ENCODE measurements at regions not wholly inside any gene's neighbourhood (a gene's known extent, or its start where the extent isn't known, plus 50 kb on each side); places are given as distances from the start of the nearest gene placed in this dataset.

GRCh38 chr13:67769063-67769986, 539.2 kb upstream of the PCDH9 start:
- no peak for DNase-seq
- H3K27me3 ChIP-seq (ENCODE audit: control insufficient read depth in 3 of 3, insufficient read depth in 3 of 3, low read length in 3 of 3), result no peaks in the 10 kb centered on the region
- no peak overlapping the region for H3K4me3 ChIP-seq (ENCODE audit: low read depth in 1 of 3, low read length in 3 of 3)
- FAIRE-seq, result no peak
- no peaks in the 10 kb centered on the region for H3K36me3 ChIP-seq (ENCODE audit: control insufficient read depth in 3 of 3, insufficient read depth in 2 of 3, low read depth in 1 of 3, low read length in 3 of 3)
- 94 to 95% (median 94%) methylated on average over 30 of the region's 30 CpGs for WGBS, 3 donors
- no peak overlapping the region for H3K27ac ChIP-seq (ENCODE audit: low read depth in 1 of 3, low read length in 2 of 3)
- H3K9me3 ChIP-seq (ENCODE audit: control insufficient read depth in 2 of 2, insufficient read depth in 1 of 2, low read depth in 1 of 2, low read length in 1 of 2), result peaks cover 0 to 8% of the 10 kb centered on the region in 2 donors
- no peaks in the 10 kb centered on the region for H3K4me1 ChIP-seq (ENCODE audit: control insufficient read depth in 3 of 3, insufficient read depth in 2 of 3, low read depth in 1 of 3, low read length in 2 of 3)

- H3K4me1 ChIP-seq (ENCODE audit: control insufficient read depth in 3 of 3, insufficient read depth in 2 of 3, low read depth in 1 of 3, low read length in 2 of 3), result no peaks in the 10 kb centered on the region
- 55 to 74% (median 57%) methylated on average over 3 of the region's 3 CpGs for WGBS, 3 donors
- H3K27ac ChIP-seq (ENCODE audit: low read depth in 1 of 3, low read length in 2 of 3), result no peak overlapping the region
- no peaks in the 10 kb centered on the region for H3K36me3 ChIP-seq (ENCODE audit: control insufficient read depth in 3 of 3, insufficient read depth in 2 of 3, low read depth in 1 of 3, low read length in 3 of 3)
- FAIRE-seq, result no peak
- no peaks in the 10 kb centered on the region for H3K9me3 ChIP-seq (ENCODE audit: control insufficient read depth in 2 of 2, insufficient read depth in 1 of 2, low read depth in 1 of 2, low read length in 1 of 2)
- H3K4me3 ChIP-seq (ENCODE audit: low read depth in 1 of 3, low read length in 3 of 3), result no peak overlapping the region
- no peak for DNase-seq
- no peaks in the 10 kb centered on the region for H3K27me3 ChIP-seq (ENCODE audit: control insufficient read depth in 3 of 3, insufficient read depth in 3 of 3, low read length in 3 of 3)
These were observed 533.8 kb upstream of the PCDH9 start for GRCh38 chr13:67763984-67764383.

DNA sequence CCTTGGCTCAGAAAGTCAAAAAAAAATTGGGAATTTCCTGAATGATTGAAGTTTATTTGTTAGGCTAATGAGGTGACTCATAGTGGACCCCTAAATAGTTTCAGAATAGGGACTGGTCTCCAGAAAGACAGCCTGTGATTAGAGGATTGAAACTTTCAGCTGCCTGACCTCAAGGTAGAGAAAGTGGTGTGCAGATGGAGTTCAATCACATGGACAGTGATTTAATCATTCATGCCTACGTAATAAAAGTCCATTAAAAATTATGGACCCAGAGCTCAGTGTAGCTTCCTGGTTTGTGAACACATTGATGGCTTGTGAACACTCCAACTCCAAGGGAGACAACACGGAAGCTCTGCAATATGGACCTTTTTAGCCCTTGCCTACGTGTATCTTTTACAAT, 533.2 kb upstream of the PCDH9 start:
- Histone ChIP-seq H3K36me3 (ENCODE audit: control insufficient read depth in 3 of 3, insufficient read depth in 2 of 3, low read depth in 1 of 3, low read length in 3 of 3) (no peaks in the 10 kb centered on the region), H3K4me3 (ENCODE audit: low read depth in 1 of 3, low read length in 3 of 3) (no peak overlapping the region), H3K27me3 (ENCODE audit: control insufficient read depth in 3 of 3, insufficient read depth in 3 of 3, low read length in 3 of 3) (no peaks in the 10 kb centered on the region), H3K27ac (ENCODE audit: low read depth in 1 of 3, low read length in 2 of 3) (no peak overlapping the region), H3K4me1 (ENCODE audit: control insufficient read depth in 3 of 3, insufficient read depth in 2 of 3, low read depth in 1 of 3, low read length in 2 of 3) (no peaks in the 10 kb centered on the region), H3K9me3 (ENCODE audit: control insufficient read depth in 2 of 2, insufficient read depth in 1 of 2, low read depth in 1 of 2, low read length in 1 of 2) (no peaks in the 10 kb centered on the region)
- FAIRE-seq (no peak), DNase-seq (no peak)
- WGBS, 3 donors, result 62 to 83% (median 69%) methylated on average over 3 of the region's 3 CpGs

DNA sequence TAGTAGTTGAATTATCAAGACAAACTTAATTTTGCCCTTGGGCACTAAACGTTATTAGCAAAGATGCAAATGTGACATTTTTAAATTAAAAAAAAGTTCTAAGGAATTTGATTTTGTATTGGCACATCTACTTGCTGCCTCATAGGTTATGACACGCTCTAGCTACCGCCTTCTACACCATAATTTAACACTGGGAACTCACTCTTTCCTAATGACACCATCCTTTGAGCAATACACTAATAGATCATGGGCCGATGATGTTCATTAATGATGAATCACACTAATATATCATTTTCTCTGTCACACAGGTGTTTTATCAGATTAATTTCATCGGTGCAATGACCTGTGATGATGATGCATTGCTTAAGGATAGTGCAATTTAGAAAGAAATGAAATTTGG, 528.8 kb upstream of the PCDH9 start:
- Histone ChIP-seq H3K4me1 (ENCODE audit: control insufficient read depth in 3 of 3, insufficient read depth in 2 of 3, low read depth in 1 of 3, low read length in 2 of 3) (no peaks in the 10 kb centered on the region), H3K27me3 (ENCODE audit: control insufficient read depth in 3 of 3, insufficient read depth in 3 of 3, low read length in 3 of 3) (no peaks in the 10 kb centered on the region), H3K27ac (ENCODE audit: low read depth in 1 of 3, low read length in 2 of 3) (no peak overlapping the region), H3K9me3 (ENCODE audit: control insufficient read depth in 2 of 2, insufficient read depth in 1 of 2, low read depth in 1 of 2, low read length in 1 of 2) (no peaks in the 10 kb centered on the region), H3K4me3 (ENCODE audit: low read depth in 1 of 3, low read length in 3 of 3) (no peak overlapping the region), H3K36me3 (ENCODE audit: control insufficient read depth in 3 of 3, insufficient read depth in 2 of 3, low read depth in 1 of 3, low read length in 3 of 3) (no peaks in the 10 kb centered on the region)
- 71 to 85% (median 78%) methylated on average over 5 of the region's 5 CpGs for WGBS, 3 donors
- FAIRE-seq (no peak), DNase-seq (no peak)

DNA sequence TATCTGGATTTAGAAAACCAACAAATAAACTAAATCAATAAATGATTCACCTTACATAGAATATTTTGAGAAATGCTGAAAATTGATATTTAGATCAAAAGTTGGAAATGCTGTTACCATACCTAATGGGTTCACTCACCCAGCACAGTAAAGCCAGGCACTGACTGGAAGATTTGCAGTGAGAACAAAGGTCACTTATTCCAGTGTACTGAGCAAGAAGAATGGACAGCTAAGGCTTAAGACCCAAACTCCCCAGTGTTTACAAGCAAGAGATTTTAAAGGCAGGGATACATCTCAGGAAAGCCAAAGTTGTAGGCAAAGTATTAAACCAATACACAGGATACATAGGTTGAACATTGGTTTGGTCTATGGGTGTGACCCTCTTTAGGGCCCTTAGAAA, 523.9 kb upstream of the PCDH9 start:
- Histone ChIP-seq H3K4me1 (ENCODE audit: control insufficient read depth in 3 of 3, insufficient read depth in 2 of 3, low read depth in 1 of 3, low read length in 2 of 3) (no peaks in the 10 kb centered on the region), H3K27ac (ENCODE audit: low read depth in 1 of 3, low read length in 2 of 3) (no peak overlapping the region), H3K27me3 (ENCODE audit: control insufficient read depth in 3 of 3, insufficient read depth in 3 of 3, low read length in 3 of 3) (no peaks in the 10 kb centered on the region), H3K9me3 (ENCODE audit: control insufficient read depth in 2 of 2, insufficient read depth in 1 of 2, low read depth in 1 of 2, low read length in 1 of 2) (no peaks in the 10 kb centered on the region), H3K36me3 (ENCODE audit: control insufficient read depth in 3 of 3, insufficient read depth in 2 of 3, low read depth in 1 of 3, low read length in 3 of 3) (no peaks in the 10 kb centered on the region), H3K4me3 (ENCODE audit: low read depth in 1 of 3, low read length in 3 of 3) (no peak overlapping the region)
- FAIRE-seq (no peak), DNase-seq (no peak)

- WGBS, 3 donors, result 50 to 82% (median 60%) methylated on average over 1 of the region's 1 CpG
- no peak overlapping the region for H3K4me3 ChIP-seq (ENCODE audit: low read depth in 1 of 3, low read length in 3 of 3)
- DNase-seq, result no peak
- H3K27ac ChIP-seq (ENCODE audit: low read depth in 1 of 3, low read length in 2 of 3), result no peak overlapping the region
- no peak for FAIRE-seq
- H3K4me1 ChIP-seq (ENCODE audit: control insufficient read depth in 3 of 3, insufficient read depth in 2 of 3, low read depth in 1 of 3, low read length in 2 of 3), result no peaks in the 10 kb centered on the region
- no peaks in the 10 kb centered on the region for H3K27me3 ChIP-seq (ENCODE audit: control insufficient read depth in 3 of 3, insufficient read depth in 3 of 3, low read length in 3 of 3)
- H3K36me3 ChIP-seq (ENCODE audit: control insufficient read depth in 3 of 3, insufficient read depth in 2 of 3, low read depth in 1 of 3, low read length in 3 of 3), result no peaks in the 10 kb centered on the region
- no peaks in the 10 kb centered on the region for H3K9me3 ChIP-seq (ENCODE audit: control insufficient read depth in 2 of 2, insufficient read depth in 1 of 2, low read depth in 1 of 2, low read length in 1 of 2)
These were observed 522.6 kb upstream of the PCDH9 start for GRCh38 chr13:67752759-67753158.

GRCh38 chr13:67742478-67742877, 512.3 kb upstream of the PCDH9 start:
- Histone ChIP-seq H3K4me1 (ENCODE audit: control insufficient read depth in 3 of 3, insufficient read depth in 2 of 3, low read depth in 1 of 3, low read length in 2 of 3) (no peaks in the 10 kb centered on the region), H3K27me3 (ENCODE audit: control insufficient read depth in 3 of 3, insufficient read depth in 3 of 3, low read length in 3 of 3) (no peaks in the 10 kb centered on the region), H3K27ac (ENCODE audit: low read depth in 1 of 3, low read length in 2 of 3) (no peak overlapping the region), H3K4me3 (ENCODE audit: low read depth in 1 of 3, low read length in 3 of 3) (no peak overlapping the region), H3K36me3 (ENCODE audit: control insufficient read depth in 3 of 3, insufficient read depth in 2 of 3, low read depth in 1 of 3, low read length in 3 of 3) (no peaks in the 10 kb centered on the region), H3K9me3 (ENCODE audit: control insufficient read depth in 2 of 2, insufficient read depth in 1 of 2, low read depth in 1 of 2, low read length in 1 of 2) (no peaks in the 10 kb centered on the region)
- DNase-seq (no peak), FAIRE-seq (no peak)
- WGBS, 3 donors, result 14 to 39% (median 33%) methylated on average over 2 of the region's 2 CpGs

DNA sequence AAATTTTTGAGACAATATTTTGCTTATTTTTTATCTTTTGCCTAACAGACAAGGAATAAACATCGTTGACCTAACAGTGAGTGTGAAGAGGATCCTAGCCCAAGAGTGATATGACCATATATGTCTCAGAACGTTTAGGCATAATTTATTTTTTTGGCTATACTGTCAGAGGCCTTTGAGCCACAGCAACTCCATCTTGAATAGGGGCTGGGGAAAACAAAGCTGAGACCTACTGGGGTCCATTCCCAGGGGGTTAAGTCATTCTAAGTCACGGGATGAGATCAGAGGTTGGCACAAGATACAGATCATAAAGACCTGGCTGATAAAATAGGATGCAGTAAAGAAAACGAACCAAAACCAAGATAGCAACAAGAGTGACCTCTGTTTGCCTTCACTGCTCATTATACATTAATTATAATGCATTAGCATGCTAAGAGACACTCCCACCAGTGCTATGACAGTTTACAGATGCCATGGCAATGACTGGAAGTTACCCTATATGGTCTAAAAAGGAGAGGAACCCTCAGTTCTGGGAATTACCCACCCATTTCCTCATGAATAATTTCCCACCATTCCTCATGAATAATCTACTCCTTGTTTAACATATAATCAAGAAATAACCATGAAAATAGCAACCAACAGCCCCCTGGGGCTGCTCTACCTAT, 510.9 kb upstream of the PCDH9 start:
- no peak overlapping the region for H3K4me3 ChIP-seq (ENCODE audit: low read depth in 1 of 3, low read length in 3 of 3)
- DNase-seq (no peak), FAIRE-seq (no peak)
- no peak overlapping the region for H3K27ac ChIP-seq (ENCODE audit: low read depth in 1 of 3, low read length in 2 of 3)
- H3K4me1 ChIP-seq (ENCODE audit: control insufficient read depth in 3 of 3, insufficient read depth in 2 of 3, low read depth in 1 of 3, low read length in 2 of 3), result no peaks in the 10 kb centered on the region
- H3K9me3 ChIP-seq (ENCODE audit: control insufficient read depth in 2 of 2, insufficient read depth in 1 of 2, low read depth in 1 of 2, low read length in 1 of 2), result no peaks in the 10 kb centered on the region
- H3K36me3 ChIP-seq (ENCODE audit: control insufficient read depth in 3 of 3, insufficient read depth in 2 of 3, low read depth in 1 of 3, low read length in 3 of 3), result no peaks in the 10 kb centered on the region
- no peaks in the 10 kb centered on the region for H3K27me3 ChIP-seq (ENCODE audit: control insufficient read depth in 3 of 3, insufficient read depth in 3 of 3, low read length in 3 of 3)
- 22 to 43% (median 24%) methylated on average over 4 of the region's 4 CpGs for WGBS, 3 donors
